Glutamatergic neuron (in vitro differentiated cells): ENCODE measurements at regions not wholly inside any gene's neighbourhood (a gene's known extent, or its start where the extent isn't known, plus 50 kb on each side); places are given as distances from the start of the nearest gene placed in this dataset.

Experiments
- DNase-seq: peaks from one replicate; pipeline ENCODE4 v3.0.0; 2022
- H3K27ac Mint-ChIP-seq: one replicate; pipeline ENCODE4 v1.8.0; 2020; ENCODE audit warnings: mild to moderate bottlenecking, mixed read lengths, inconsistent platforms; ENCODE audit not compliant: unreplicated experiment
- H3K27me3 Mint-ChIP-seq: one replicate; pipeline ENCODE4 v1.8.0; 2020; ENCODE audit warnings: mild to moderate bottlenecking, moderate library complexity, mixed read lengths, inconsistent platforms; ENCODE audit not compliant: unreplicated experiment
- H3K36me3 Mint-ChIP-seq: one replicate; pipeline ENCODE4 v1.8.0; 2020; ENCODE audit warnings: mild to moderate bottlenecking, mixed read lengths, inconsistent platforms; ENCODE audit not compliant: unreplicated experiment
- H3K4me1 Mint-ChIP-seq: one replicate; pipeline ENCODE4 v1.8.0; 2020; ENCODE audit warnings: mild to moderate bottlenecking, low read depth, mixed read lengths, inconsistent platforms; ENCODE audit not compliant: unreplicated experiment
- H3K4me3 Mint-ChIP-seq: one replicate; pipeline ENCODE4 v1.8.0; 2020; ENCODE audit warnings: mild to moderate bottlenecking, mixed read lengths, inconsistent platforms; ENCODE audit not compliant: unreplicated experiment
- H3K9me3 Mint-ChIP-seq: one replicate; pipeline ENCODE4 v1.8.0; 2020; ENCODE audit warnings: mild to moderate bottlenecking, moderate library complexity, mixed read lengths, inconsistent platforms; ENCODE audit not compliant: unreplicated experiment
- CTCF ChIP-seq: fragments of 200-600 bp; sonication (generic); IDR thresholded peaks from one replicate; pipeline ENCODE4 v1.5.0; 2021; ENCODE audit not compliant: partially characterized antibody, unreplicated experiment

- no peak overlapping the region for H3K27ac Mint-ChIP-seq
- no peak overlapping the region for H3K4me3 Mint-ChIP-seq
- TF ChIP-seq CTCF = no peak
- H3K36me3 Mint-ChIP-seq = no peaks in the 10 kb centered on the region
- peaks cover 13% of the 10 kb centered on the region for H3K27me3 Mint-ChIP-seq
- DNase-seq = no peak
- peaks cover 8% of the 10 kb centered on the region for H3K4me1 Mint-ChIP-seq
- H3K9me3 Mint-ChIP-seq = peaks cover 9% of the 10 kb centered on the region
Measured at GRCh38 chr7:45976485-45976856, 55.4 kb upstream of the IGFBP3 start.

GRCh38 chr7:45975847-45976484 lies 54.9 kb upstream of the IGFBP3 start:
- Mint-ChIP-seq H3K9me3 (peaks cover 9% of the 10 kb centered on the region), H3K27ac (no peak overlapping the region), H3K4me3 (no peak overlapping the region), H3K36me3 (no peaks in the 10 kb centered on the region), H3K4me1 (peaks cover 8% of the 10 kb centered on the region), H3K27me3 (peaks cover 11% of the 10 kb centered on the region)
- no peak for TF ChIP-seq CTCF
- no peak for DNase-seq

- Mint-ChIP-seq H3K4me1 (peaks cover 8% of the 10 kb centered on the region), H3K27me3 (peaks cover 11% of the 10 kb centered on the region), H3K27ac (no peak overlapping the region), H3K9me3 (peaks cover 9% of the 10 kb centered on the region), H3K4me3 (no peak overlapping the region), H3K36me3 (no peaks in the 10 kb centered on the region)
- no peak for DNase-seq
- no peak for TF ChIP-seq CTCF
Measured at GRCh38 chr7:45975367-45975766, 54.3 kb upstream of the IGFBP3 start.

- DNase-seq = peak; percentile 33
- Mint-ChIP-seq H3K36me3 (no peaks in the 10 kb centered on the region), H3K4me3 (no peak overlapping the region), H3K27ac (peak overlapping the region; percentile 13), H3K27me3 (peaks cover 10% of the 10 kb centered on the region), H3K9me3 (peaks cover 9% of the 10 kb centered on the region), H3K4me1 (peaks cover 8% of the 10 kb centered on the region)
- no peak for TF ChIP-seq CTCF
Measured at GRCh38 chr7:45974540-45975360, 53.7 kb upstream of the IGFBP3 start.
